SKM-1 treated with dmso at 0.1 percent for 144 hours (cell line): ENCODE measurements at regions not wholly inside any gene's neighbourhood (a gene's known extent, or its start where the extent isn't known, plus 50 kb on each side); places are given as distances from the start of the nearest gene placed in this dataset.

Experiments used
- DNase-seq: peaks from one replicate; lab custom pipeline; 2025; ENCODE audit not compliant: unreplicated experiment; lab: John Stamatoyannopoulos, UW

- no peak for DNase-seq
These were observed 305.9 kb downstream of the PMP22 start for GRCh38 chr17:14959106-14959648.

DNA sequence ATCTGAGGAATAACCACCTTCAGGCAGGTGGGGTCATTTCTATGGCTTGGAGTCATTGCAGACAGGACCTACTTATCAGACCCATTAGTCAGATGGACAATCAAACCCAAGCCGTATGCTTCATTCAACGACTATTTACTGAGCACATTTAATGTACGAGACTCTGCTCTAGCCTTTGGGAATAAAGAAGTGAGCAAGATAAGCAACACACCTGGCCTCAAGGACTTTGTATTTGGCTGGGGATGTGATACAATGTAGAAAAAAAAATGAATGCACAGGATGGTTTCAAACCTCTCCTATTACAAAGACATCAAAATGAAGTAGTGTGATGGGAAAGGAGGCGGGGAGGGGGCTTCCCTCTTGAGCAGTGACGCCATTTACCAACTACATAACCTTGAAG is 311.7 kb downstream of the PMP22 start:
- no peak for DNase-seq

GRCh38 chr17:14950686-14951085 is 314.4 kb downstream of the PMP22 start:
- no peak for DNase-seq

- no peak for DNase-seq
These were observed 314.9 kb downstream of the PMP22 start for GRCh38 chr17:14950216-14950615.

GRCh38 chr17:14947671-14948070 is 317.5 kb downstream of the PMP22 start:
- no peak for DNase-seq

- no peak for DNase-seq
These were observed 318.6 kb downstream of the PMP22 start for GRCh38 chr17:14946481-14946880.

DNA sequence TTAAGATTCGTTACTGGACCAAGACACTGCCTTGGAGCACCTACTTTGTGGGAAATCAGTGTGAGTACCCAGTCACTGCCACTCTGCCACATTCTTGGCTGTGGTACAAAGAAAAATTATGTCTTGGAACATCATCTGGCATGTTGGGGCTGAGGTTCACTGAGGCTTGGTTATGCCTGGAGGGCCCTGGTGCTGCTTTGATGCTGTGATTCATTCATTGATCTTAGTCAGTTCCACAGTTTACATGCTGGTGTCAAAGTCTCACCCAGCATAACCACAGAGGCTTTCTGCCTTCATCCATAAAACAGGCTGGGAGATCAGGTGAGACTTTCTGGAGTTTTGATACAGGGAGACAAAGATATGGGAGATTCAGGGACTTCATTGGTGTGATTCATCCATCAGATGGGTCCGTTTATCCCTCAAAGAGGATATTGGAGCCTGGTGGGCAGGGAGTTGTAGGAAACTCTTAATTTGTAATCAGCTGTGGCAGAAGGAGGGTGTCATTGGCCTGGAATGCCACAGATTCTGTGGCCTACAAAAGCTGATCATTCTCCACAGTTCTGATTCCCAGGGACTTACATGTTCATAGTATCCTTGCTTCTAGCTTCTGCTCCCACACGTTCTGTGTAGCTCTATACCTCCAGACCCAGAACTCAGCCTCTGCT is 322.5 kb downstream of the PMP22 start:
- DNase-seq, result no peak

GRCh38 chr17:14940938-14941265 is 324.2 kb downstream of the PMP22 start:
- DNase-seq, result no peak

DNA sequence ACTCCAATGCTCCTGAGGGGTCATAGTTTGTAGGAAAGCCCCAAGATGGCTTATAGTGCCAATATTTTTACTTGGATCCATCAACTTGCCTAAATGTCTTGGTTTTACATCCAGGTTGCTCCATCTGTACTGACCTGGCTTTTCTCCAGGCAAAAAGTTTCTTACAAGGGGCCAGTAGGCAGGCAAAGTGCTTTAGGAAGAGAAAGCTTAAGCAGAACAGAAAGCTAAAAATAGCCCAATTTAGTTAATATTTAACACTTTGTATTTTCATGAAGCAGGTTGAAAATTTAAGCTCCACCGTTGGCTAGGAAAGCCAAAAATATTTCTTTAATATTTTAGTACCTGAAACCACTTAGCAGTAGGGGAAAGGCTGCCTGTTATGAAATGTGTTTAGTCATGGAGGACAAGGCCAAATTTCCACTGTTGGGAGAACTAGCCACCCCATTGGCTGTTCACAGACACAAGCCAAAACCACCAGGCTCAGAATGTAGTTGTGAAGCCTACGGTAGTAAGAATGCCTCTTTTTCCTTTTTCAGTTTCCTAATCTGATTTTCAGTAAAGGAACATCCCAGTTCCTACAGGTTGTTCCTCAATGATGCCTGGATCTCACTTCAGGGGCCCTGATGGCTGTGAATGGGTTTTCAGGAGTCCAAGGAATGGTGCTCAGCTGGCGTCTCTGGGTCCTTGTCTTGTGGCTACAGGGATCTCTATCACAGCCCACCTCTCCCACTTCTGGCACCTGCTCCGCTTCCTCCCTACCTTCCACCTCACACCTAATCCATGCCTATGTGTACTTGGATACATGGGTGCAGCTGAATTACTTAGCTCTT is 324.8 kb downstream of the PMP22 start:
- no peak for DNase-seq

- no peak for DNase-seq
These were observed 329.2 kb downstream of the PMP22 start for GRCh38 chr17:14935845-14936485.

DNA sequence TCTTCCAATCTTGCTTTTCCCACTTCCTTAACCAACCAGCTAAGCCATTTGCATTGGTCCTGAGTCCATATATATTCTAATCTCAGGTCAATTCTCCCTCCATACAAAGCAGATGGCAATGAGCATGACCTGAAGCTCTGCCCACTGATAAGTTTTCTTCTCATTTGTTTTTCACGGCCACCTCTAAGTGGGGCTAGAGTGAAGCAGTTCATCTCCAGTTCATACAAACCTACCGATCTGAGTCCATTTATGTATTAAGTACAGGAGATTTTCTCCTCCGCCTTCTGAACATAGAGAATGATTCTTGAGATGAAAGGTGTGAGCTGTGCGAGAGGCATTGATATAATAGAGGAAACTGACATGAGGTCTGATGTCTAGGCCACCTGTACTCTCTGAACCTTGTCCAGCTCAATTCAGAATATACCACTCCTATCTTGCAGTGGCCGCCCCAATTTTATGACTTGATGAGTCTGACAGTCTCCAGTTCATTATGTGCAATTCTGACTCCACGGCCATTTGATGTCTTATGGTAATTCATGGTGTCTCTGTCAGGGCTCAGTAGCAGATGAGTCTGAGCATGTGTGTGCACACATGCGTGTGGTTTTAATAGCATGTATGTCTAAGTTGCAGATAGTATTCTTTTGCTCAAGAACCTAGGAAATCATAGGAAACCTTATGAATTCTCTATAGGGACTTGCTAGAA is 329.8 kb downstream of the PMP22 start:
- no peak for DNase-seq

DNA sequence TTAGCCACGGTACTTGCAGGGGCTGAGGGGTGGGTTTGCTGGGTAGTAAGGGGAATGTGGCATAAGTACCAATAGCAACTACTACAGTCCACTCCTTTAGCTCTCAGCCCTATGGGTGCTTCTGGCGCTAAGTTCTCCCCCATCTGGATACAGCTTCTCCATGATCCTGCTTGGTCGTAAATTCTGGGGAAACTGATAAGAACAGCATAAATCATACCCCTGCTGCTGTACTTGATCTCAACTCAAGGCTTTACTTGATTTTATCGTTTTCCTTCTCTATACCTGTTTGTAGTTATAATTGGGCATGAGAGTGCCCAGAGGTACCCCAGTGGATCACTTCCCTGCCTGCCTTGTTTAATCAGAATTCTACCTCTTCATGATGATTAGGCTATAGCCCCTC is 331.4 kb downstream of the PMP22 start:
- no peak for DNase-seq

DNA sequence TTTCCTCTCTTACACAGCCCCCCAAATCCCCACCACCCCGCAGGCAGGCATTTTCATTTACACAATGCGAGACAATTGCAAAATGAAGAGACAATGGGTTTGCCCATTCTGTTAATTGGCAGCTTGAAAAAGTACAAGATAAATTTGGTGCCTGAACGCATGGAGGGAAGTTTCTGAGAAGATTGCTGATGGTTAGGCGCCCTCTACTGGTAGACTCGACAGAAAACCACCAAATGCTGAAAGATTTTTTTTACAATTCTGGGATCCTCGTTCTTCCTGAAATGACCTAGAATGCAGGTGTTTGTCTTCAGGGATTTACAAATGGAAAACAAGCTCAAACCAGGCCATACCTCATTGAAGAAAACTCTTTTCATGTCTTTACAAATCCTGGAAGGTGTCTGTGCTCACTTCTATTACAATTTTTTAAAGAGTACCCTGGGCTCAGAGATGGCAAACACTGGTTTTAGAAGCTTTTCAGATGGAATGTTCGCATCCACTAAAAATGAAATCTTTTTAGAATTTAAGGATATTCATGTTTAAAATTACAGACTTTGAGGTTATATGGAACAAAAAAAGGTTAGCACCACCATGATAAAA is 338.5 kb downstream of the PMP22 start:
- peak; percentile 34 for DNase-seq

- no peak for DNase-seq
These were observed 339.1 kb downstream of the PMP22 start for GRCh38 chr17:14926073-14926472.

- DNase-seq, result no peak
These were observed 339.6 kb downstream of the PMP22 start for GRCh38 chr17:14925498-14925897.

DNA sequence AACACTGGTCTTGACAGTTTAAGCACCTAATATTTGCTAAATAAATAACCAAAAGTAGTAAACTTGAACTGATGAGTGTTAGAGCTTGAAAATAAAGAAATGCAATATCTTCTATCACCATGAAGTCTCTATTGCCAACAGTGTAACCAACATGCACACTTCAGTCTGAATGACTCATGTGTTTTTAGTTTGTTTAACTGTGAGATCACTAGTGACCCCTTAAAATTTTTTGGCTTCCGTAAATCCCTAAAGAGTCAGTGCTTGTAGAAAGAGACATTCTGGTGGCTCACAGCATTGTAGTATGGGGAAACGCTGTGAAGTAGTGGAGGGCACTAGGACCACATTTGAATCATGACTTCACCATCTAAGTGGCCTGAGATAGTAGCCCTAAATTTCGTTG is 341.1 kb downstream of the PMP22 start:
- no peak for DNase-seq

DNA sequence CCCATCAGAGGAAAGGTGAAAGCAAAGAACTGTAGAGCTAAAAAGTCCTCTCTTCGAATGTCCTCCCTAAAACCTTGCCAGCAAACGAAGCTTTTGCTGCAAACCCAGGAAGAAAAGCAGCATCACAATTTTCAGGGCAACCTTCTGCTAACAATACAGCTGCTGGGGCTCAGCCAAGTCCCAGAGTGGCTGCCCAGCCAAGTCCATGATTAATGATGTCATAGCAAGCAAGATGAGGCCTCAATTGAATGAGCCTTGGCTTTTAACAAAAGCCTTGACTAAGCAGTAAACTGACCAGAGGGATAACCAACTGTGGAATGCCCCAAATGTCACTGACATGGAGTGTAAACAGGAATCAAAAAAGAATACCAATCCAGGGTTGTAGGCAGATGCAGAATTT is 342.7 kb downstream of the PMP22 start:
- DNase-seq, result no peak

GRCh38 chr17:14921936-14922335 is 343.2 kb downstream of the PMP22 start:
- no peak for DNase-seq

DNA sequence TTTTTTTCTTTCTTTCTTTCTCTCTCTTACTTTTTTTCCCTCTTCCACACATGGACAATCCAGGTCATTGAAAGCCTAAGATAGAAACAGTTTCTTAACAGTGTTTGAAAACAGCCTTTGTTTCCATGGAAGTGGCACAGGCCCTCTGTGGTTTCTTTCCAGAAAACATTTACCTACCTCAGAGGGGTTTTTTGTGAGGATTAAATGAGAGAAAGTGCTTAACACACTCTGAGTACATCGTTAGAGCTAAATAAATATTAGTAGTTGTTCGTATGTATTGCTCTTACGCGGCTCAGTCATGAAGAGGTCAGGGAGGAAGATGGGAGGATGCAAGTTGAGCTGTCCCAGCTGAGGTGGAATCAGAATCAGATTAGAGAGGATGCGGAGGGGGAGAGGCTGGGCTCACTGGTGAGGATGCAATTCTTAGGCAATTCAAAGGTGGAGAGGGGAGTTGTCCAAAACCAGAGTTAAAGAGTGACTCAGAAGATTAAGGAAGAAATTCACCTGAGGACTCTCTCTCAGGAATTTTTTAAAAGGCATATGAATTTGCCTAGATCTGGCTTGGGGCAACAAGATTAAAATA is 345.4 kb downstream of the PMP22 start:
- DNase-seq, result no peak

GRCh38 chr17:14919094-14919493 is 346.0 kb downstream of the PMP22 start:
- DNase-seq, result no peak

- no peak for DNase-seq
These were observed 346.6 kb downstream of the PMP22 start for GRCh38 chr17:14918540-14918939.
